Fibroblast of mammary gland (primary cell): ENCODE measurements at regions not wholly inside any gene's neighbourhood (a gene's known extent, or its start where the extent isn't known, plus 50 kb on each side); places are given as distances from the start of the nearest gene placed in this dataset.

Source experiments
- DNase-seq: peaks from one replicate; pipeline ENCODE4 v3.0.0-alpha.2; 2010; ENCODE audit warnings: low read depth
- H3K4me3 ChIP-seq: 2 replicates; pipeline ENCODE4 v1.5.1; 2011; ENCODE audit warnings: low read depth, mild to moderate bottlenecking, low read length, moderate library complexity; ENCODE audit not compliant: control insufficient read depth
- CTCF ChIP-seq: conservative IDR thresholded peaks from 2 replicates; pipeline ENCODE4 v1.5.1; 2011; ENCODE audit warnings: low read depth, low read length, inconsistent platforms; ENCODE audit not compliant: control insufficient read depth, insufficient read depth

DNA sequence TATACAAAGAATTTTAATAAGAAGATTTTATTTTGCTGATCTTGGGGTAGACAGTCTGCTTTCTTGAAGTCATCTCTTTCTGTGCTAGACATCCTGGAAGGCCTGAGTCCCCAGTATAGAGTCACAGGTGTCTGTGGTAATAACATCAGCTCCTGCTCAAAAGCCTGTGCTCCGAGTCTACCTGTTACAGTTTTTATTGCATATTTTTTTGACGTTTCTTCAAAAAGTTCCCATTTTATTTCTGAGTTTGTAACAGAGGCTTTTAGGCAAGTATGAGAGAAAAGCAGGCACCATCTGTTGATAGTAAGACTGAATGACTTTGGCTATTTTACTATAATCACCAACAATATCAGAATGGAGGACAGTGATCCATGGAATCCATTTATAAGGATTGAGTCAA lies 58.0 kb upstream of the WDR26 start:
- H3K4me3 ChIP-seq = no peak overlapping the region
- DNase-seq = no peak
- no peak for TF ChIP-seq CTCF

DNA sequence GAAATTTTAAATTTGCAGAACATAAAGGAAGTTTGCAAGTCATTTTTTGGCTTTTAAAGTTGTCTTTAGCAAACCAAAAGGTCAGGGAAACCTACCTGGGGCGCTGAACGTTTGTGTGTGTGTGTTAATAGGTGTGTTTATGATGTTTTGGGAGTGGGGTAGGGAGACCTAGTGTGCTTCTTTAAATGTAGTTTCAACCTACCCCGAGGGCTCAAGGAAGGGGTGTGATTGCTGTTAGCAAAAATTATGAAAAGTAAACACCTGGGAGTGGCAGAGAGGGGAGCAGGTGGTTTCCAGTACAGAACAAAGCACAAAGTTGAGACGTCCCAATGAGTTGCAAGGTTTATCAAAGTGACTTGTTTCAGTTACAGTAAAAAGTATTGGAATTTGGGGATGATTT lies 58.7 kb upstream of the WDR26 start:
- no peak overlapping the region for H3K4me3 ChIP-seq
- no peak for DNase-seq
- no peak for TF ChIP-seq CTCF

DNA sequence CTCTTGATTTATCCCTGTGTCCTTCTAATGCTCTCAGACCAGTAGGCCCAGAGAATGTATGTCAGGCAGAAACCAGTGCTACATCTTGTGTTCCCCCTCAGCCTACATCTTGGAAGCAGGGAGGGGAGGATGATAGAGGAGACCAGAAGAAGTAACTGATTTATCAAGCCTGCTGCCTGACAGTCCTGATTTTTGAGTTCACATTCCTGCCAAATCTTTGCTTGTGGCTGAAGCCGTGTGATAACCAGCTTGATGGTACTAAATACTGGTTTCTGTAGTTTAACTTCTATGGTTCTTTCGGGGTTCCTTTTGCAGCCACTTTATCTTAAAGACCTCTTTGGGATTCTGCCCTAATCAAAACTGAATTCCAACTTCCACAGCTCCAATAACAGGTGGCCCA lies 59.7 kb upstream of the WDR26 start:
- no peak for DNase-seq
- no peak for TF ChIP-seq CTCF
- no peak overlapping the region for H3K4me3 ChIP-seq

GRCh38 chr1:224495866-224496265 lies 61.3 kb upstream of the WDR26 start:
- no peak for TF ChIP-seq CTCF

GRCh38 chr1:224496826-224497225 lies 62.2 kb upstream of the WDR26 start:
- TF ChIP-seq CTCF = no peak
- no peak for DNase-seq
- no peak overlapping the region for H3K4me3 ChIP-seq

More at GRCh38 chr1:224495866-224496265, 61.3 kb upstream of the WDR26 start:
- H3K4me3 ChIP-seq = no peak overlapping the region
- no peak for DNase-seq

DNA sequence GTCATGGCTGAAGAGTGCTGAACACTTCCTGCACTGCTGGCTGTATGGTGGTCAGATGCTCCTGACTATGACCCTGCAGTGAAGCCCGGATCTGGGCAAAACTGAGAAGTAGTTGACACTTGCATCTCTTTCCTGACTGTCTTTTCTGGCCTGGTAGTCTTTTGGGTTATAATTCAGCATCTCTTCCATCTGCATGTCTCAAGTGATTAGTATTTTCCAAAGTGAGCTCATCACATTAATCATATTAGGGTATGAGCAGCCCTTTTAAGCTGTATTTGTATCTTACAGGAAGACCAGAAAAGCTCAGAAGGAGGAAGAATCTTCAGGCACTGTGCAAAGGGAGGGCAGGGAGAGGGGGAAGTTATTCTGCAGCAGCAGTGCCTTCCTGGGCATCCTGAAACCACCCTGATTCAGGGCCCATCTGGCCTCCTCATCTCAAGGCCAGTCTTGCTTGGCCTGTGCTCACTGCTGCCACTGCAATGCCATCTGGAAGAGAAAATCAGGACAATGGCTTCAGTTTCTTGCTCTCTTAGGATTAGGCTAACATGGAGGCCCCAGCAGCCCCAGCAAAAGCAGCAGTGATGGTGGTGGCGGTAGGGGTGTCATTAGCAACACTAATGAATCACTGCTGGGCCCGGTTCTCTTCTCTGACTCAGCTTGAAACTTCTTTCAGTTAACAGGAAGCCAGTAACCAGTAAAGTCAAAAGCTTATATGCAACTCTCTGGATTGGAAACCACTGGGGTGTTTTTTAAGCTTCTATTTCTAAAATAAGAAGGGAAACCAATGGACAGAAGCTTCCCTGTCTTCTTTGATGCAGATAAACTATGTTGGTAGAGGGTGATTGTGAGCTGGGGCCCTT lies 63.3 kb upstream of the WDR26 start:
- no peak for TF ChIP-seq CTCF
- H3K4me3 ChIP-seq = no peak overlapping the region
- DNase-seq = peak; percentile 89
